ENCODE measurements at regions not wholly inside any gene's neighbourhood (a gene's known extent, or its start where the extent isn't known, plus 50 kb on each side); places are given as distances from the start of the nearest gene placed in this dataset.

DNA sequence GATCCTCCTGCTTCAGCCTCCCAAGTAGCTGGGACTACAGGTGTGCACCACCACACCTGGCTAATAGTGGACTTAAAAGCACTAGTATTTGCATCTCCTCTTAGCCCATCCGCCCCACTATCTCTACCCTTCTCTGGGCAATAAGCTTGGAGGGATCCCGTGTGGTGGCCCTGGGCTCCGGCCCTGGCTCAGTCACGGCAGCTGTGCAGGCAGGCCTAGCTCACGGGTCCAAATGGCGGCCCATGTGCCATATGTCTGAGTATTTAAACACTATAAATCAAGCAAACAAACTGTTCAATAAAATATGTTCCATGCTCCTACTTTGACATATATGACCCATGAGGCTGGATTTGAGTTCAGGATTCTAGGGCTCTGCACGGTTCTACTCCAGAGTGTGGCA lies 118.4 kb downstream of the BANF2 start:
- no peak for DNase-seq (ENCODE audit: low spot score)

DNA sequence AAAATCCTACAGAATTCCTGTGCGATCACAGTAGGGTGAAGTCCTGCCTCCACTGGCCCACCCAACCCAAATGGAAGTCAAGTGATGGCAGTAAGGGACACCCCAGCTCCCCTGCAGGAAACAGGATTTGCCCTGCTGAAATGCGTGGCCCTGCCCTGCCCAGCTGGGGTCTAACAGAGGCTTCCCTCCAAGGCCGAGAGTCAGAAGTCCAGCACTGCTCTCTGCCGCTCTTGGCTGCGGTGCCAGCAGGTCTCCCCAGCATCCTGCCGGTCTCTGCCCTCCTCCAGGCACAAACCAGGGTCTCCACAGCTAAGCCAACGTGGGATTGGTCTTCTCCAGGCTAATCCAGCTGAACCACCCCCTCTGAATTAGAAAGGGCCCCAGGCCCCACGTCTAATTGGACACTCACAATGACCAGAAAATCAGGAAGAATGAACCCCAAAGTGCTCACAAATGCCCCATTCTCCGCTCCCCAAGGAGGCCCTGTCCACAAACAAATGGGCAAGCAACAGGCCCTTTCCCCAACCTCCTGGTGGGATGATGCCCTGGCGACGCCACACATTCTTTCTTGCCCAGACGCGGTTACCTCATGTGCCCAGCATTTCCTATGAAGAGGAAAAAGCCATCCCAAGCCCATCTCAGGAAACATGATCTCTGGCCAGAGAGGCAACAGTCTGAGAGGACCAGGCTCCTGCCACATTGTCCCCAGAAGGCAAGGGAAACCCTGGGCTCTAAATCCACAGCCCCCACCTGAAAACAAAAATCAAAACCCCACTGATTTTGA lies 117.2 kb downstream of the BANF2 start:
- DNase-seq (ENCODE audit: low spot score) = no peak

DNA sequence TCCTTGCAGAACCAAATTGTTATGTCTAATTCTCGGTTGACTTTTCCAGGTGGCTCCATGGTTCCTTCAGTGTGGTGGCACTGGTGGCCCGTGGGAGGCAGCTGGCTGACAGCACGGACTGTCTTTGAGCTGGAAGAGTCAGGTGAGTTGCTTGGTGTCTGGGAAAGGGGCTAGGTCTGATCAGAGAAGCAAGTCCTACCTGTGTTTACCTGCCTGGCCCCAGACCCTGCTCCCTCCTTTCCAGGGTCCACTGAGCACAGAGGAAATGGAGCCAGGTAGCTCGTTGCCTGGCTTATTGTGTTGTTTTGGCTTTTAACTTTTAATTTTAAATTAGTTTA lies 111.8 kb downstream of the BANF2 start:
- no peak for DNase-seq (ENCODE audit: low spot score)

DNA sequence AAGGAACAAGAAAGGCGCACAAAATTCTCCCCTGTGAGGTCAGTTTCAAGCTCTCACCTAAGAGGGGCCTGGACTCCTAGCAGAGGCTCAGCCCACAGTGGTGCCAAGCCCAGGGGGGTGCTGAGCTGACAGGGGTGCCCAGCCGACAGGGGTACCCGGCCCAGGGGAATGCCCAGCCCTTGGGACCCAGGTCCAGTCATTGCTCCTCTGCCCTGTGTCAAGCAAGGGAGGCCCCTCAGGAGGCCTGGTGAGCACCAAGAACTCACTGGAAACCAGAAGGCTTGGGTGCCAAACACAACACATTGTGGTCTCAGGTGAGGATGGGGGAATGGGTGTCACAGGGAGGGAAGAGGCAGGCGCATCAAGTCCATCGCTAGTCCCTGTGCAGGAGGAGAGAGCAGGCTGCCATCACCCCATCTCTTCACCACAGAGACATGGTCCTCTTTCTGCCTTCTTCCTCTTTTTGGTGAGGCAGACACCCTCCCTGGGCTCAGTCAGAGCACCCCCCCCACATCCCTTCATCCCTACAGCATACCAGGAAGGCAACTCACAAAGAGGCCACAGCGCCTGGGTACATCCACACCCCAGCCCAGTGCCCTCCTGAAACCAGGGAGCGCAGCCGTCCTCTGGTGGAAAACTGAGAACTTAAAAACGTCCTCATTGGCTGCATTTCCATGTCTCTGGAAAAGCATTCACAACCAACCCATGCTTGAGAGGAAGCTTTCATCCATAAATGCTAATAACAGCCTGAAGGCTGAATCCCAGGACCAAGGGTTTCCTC lies 111.3 kb downstream of the BANF2 start:
- no peak for DNase-seq (ENCODE audit: low spot score)

DNA sequence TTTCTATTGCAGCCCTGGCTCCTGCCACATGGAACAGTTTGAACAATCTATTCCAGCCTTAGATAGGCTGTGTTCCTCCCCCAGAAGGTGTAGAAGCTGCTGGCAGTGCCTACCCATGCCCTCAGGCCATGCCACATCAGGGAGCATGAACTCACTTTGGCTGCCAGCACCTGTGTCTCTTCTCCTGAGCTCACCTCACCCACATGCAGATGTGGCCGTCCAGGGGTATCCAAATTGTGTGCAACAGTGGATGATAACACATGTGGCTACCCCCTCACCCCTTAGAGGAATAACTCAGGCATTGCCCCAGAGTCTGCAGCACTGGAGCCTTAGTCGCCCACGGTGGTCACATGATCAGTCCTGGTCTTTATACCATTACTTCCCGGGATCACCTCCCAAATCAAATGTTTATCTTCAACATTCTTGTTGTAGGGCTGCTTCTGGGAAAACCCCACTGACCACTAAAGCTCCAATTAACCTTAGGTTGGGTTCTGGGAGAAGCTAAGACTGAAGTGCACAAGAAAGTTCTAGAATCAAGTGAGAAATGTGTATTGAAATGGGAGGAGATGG lies 110.4 kb downstream of the BANF2 start:
- DNase-seq (ENCODE audit: low spot score) = no peak

GRCh38 chr20:17809362-17810061 lies 109.7 kb downstream of the BANF2 start:
- DNase-seq (ENCODE audit: low spot score) = no peak

GRCh38 chr20:17808782-17809181 lies 109.0 kb downstream of the BANF2 start:
- DNase-seq (ENCODE audit: low spot score) = no peak

GRCh38 chr20:17808357-17808756 lies 108.6 kb downstream of the BANF2 start:
- no peak for DNase-seq (ENCODE audit: low spot score)

DNA sequence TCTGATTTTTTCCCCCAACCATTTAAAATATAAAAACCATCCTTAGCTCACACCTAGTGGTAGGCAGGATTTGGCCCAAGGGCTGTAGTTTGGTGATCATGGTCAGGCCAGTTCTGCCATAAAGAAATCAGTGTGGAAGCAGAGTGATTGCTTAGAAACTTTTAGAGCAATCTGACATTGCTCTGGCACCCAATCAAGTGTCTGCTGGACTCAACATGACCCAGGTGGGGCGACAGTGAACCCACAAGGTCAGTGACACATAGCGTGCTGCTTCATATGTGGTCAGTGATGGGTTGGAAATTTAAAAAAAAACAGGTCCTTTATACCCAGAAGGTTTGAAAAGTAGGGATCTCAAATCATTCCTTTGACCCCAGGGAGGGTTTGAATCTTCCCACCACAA lies 107.9 kb downstream of the BANF2 start:
- DNase-seq (ENCODE audit: low spot score) = no peak

DNA sequence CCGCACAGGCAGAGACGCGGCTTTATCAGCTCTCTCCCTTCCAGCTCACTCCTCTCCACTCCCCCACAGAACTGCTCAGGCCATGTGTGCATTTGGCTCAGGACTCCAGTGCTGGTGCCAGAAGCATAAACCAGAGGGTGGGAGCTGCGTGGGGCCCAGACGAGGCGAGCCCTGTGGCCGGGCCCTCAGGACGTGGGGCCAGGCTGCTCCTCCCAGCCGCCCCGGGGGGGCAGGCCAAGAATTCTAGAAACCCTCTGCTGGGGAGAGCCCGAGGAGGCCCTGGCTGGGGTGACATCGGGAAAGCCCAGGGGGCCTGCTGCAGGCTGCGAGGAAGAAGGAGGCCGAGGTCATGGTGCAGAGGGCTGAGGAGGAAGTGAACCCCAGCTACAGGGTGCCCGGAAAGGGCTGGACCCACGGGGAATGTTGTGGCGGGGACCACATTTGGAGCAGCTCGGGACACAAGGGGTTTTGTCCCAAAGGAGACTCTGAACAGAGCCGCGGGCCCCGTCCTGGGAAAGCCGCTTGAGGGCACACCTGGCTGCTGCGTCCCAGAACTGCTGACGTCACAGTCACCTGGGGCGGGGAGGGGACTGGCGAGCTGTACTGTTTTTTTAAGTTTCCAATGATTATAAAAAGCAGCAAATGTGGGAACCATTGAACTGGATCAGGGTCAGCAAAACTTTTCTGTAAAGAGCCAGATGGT lies 107.1 kb downstream of the BANF2 start:
- DNase-seq (ENCODE audit: low spot score) = no peak

- no peak for DNase-seq (ENCODE audit: low spot score)
These were observed 106.3 kb downstream of the BANF2 start for GRCh38 chr20:17806107-17806506.

DNA sequence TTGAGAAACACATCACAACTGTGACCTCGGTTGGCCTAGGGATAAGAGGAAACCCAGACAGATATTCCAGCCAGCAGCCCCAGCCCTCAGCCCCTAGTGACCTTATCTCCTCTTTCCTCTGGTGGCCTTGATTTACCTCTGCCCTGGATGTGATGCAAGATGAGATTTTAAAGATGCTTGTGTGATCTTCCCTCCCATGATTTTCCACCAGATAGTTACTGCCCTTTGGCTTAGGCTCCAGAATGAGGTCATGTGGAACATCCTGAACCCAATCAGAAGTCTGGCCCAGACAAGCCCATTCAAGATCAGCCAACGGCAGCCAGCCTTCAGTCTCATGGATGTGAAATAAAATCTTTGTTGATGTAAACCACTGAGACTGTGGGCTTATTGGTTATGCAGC lies 104.0 kb downstream of the BANF2 start:
- no peak for DNase-seq (ENCODE audit: low spot score)

DNA sequence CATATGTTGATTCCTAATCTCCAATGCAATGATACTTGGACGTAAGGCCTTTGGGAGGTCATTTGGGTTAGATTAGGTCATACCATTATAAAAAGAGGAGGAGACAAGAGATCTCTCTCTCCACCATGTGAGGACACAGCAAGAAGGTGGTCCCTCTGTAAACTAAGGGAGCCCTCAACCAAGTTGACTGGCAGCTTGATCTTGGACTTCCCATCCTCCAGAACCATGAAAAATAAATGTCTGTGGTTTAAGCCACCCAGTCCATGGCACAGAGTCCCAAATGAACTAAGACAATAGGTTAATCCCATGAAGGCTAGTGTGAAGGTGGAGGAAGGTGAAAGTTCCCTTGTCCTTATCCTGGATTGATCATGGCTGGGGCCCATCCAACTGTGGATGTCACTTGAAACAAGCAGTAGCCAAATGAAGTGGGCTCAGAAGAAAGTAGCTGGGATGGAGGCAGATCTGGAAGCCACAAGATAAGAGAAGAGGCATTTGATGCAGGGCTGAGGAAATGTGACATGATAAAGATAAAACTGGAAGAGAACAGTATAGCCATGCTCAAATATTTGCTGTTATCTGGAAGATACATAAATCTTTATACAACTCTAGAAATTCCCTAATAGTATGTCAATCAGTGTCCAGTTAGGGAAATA lies 99.9 kb downstream of the BANF2 start:
- no peak for DNase-seq (ENCODE audit: low spot score)

DNA sequence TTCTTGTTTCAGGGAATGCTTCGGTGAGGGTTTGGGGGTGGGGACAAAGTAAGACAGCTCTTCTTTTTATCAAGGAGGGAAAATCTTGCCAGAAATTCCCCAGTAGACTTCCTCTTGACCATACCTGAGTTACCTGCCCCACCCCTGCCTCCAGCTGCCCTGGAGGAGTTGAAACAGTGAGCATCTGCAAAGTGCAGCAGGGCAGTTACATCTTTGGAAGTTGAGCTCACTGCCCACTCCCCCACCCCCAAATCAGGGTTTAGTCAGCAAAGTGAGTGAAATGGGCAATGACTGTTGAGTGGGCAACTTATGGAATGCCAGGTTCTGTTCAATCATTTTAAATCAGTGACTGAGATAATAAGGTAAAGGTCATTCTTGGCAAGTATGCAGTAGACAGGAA lies 98.8 kb downstream of the BANF2 start:
- DNase-seq (ENCODE audit: low spot score) = no peak

DNA sequence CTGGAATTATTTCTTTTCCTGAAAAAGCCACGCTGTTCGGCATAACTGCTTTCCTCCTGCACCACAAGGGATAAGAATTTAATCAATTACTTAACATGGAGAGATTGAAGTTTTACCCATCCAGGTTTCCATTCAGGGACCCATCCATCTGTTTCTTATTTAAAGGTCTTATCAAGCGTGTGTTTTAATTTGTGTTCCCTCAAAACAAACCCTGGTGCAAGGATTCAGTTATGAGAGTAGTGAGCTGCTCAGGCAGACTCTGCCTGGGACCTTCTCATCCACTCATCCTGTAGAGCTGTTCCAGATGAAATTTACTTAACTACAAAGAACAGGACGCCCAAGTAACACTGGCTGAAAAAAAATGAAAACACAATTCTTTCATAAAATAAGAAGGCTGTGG lies 97.8 kb downstream of the BANF2 start:
- DNase-seq (ENCODE audit: low spot score) = no peak

DNA sequence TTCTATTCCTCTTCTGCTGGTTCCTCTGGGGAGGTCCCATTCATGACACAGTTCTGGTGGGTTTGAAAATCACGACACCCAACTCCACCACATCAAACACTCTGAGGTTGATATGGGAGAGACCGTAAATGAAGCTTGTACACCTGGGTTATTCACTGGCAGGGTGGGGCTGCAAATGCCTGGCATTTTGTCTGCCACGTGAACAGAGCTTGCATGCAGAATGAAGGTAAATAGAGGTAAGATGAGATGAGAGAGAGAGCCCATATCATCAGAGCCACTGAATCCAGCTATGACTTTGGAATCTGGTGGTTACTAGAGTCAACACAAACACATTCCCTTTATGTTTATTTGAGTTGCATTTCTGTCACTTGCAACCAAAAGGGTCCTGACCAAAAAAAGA lies 97.4 kb downstream of the BANF2 start:
- no peak for DNase-seq (ENCODE audit: low spot score)

DNA sequence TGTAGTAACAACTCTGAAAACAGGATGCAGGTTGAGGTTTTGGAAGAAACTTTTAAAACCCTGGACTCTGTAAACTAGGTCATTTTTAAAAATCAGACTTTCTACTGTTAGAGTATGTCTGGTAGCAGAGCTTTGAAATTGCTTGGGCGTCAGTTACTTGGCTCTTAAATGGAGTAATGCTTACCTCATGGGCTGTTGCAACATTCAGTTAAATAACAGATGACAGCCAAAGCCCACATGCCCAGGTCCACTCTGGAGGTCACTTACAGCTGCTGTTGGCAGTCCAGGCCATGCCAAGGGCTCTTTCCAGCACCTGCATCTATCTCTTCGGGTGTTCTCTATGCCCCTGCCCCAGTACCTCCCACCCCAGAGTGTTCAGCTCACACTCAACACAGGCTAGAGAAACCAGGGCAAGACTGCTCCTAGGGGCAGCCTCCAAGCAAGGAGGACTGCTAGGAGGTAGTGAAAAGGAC lies 96.4 kb downstream of the BANF2 start:
- DNase-seq (ENCODE audit: low spot score) = no peak

- DNase-seq (ENCODE audit: low spot score) = no peak
These were observed 95.8 kb downstream of the BANF2 start for GRCh38 chr20:17795501-17796071.

- no peak for DNase-seq (ENCODE audit: low spot score)
These were observed 95.2 kb downstream of the BANF2 start for GRCh38 chr20:17795003-17795402.

DNA sequence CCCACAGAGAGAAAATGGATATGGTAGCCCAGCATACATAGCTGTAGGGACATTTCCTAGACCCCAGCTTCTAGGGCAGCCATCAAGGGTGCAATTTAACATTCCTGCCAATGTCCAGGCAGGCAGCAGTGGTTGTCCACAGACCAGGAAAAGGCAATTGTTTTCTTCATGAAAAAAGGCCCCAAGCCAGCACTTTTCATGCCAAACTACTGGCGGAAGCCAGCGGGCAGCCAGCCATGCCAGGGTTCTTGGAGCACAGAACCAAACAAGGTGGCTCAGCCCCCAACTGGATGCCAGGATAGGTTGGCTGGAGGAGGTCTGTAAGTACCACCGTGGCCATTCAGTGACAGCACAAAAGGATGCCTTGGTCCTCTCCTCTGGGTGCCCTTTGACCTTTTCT lies 94.6 kb downstream of the BANF2 start:
- DNase-seq (ENCODE audit: low spot score) = no peak

DNA sequence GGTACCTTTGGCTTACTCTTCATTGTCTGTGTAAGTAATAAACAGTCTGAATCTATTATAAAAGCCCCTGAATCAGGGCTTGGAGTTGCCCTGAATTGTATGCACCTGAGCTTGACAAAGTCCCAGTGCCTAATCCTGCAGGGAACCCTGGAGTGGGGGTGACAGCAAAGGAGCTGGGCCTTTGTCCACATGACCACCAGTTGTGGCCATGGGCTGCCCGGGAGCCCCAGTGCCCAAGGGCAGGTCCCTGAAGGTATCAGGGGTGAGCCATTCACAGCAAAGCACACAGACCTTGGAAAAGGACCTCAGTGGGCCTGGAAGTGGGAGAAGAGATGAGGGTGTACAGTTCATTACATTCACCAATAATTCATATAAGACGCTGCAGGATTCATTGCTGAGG lies 94.2 kb downstream of the BANF2 start:
- DNase-seq (ENCODE audit: low spot score) = no peak
